Sigmoid colon (tissue), 4 donors: ENCODE measurements at regions not wholly inside any gene's neighbourhood (a gene's known extent, or its start where the extent isn't known, plus 50 kb on each side); places are given as distances from the start of the nearest gene placed in this dataset.

Experiments used
- CTCF ChIP-seq, 4 experiments: fragments of 450-650 bp in 3 of 4; fragments of 200-600 bp in 1 of 4; IDR thresholded peaks; one replicate each; pipeline ENCODE4 v1.5.1; 2016 to 2019; ENCODE audit warnings: antibody characterized with exemption in 4 of 4, mild to moderate bottlenecking in 3 of 4, moderate library complexity in 2 of 4
- POLR2AphosphoS5 ChIP-seq, 4 donors: sonication (generic); formaldehyde crosslinking; IDR thresholded peaks; one replicate each; pipeline ENCODE4 v1.6.1; 2017; ENCODE audit warnings: antibody characterized with exemption in 4 of 4

GRCh38 chr20:30286157-30286556, 971.3 kb upstream of the DEFB115 start:
- no peak for TF ChIP-seq POLR2AphosphoS5 (IDR thresholded peaks at IDR 0.05)
- no peak for TF ChIP-seq CTCF (IDR thresholded peaks at IDR 0.05)
